ENCODE measurements at regions not wholly inside any gene's neighbourhood (a gene's known extent, or its start where the extent isn't known, plus 50 kb on each side); places are given as distances from the start of the nearest gene placed in this dataset.
A peak's percentile ranks its signal among the peaks of the same experiment; 100 is the strongest.

- no peak for DNase-seq (ENCODE audit: low spot score)
- no peak for ATAC-seq (ENCODE audit: low FRiP score)
- TF ChIP-seq CTCF (IDR thresholded peaks at IDR 0.05): no peak
Measured at GRCh38 chr7:135731-136645, 56.4 kb upstream of the FAM20C start.

- no peak for DNase-seq (ENCODE audit: low spot score)
- no peak for ATAC-seq (ENCODE audit: low FRiP score)
- no peak for TF ChIP-seq CTCF (IDR thresholded peaks at IDR 0.05)
Measured at GRCh38 chr7:137094-137891, 55.1 kb upstream of the FAM20C start.

- DNase-seq (ENCODE audit: low spot score): no peak
- ATAC-seq (ENCODE audit: low FRiP score): no peak
- no peak for TF ChIP-seq CTCF (IDR thresholded peaks at IDR 0.05)
Measured at GRCh38 chr7:139131-139530, 53.2 kb upstream of the FAM20C start.

GRCh38 chr7:139561-140243, 52.7 kb upstream of the FAM20C start:
- no peak for TF ChIP-seq CTCF (IDR thresholded peaks at IDR 0.05)
- ATAC-seq (ENCODE audit: low FRiP score): no peak
- DNase-seq (ENCODE audit: low spot score): no peak

- DNase-seq (ENCODE audit: low spot score) (no peak), ATAC-seq (ENCODE audit: low FRiP score) (no peak)
- no peak for TF ChIP-seq CTCF (IDR thresholded peaks at IDR 0.05)
Measured at GRCh38 chr7:140996-141395, 51.4 kb upstream of the FAM20C start.

- ATAC-seq (ENCODE audit: low FRiP score): peak; percentile 45
- TF ChIP-seq CTCF (IDR thresholded peaks at IDR 0.05): no peak
- DNase-seq (ENCODE audit: low spot score): no peak
Measured at GRCh38 chr7:142248-142941, 50.0 kb upstream of the FAM20C start.
